GM23248 (cell line): ENCODE measurements at regions not wholly inside any gene's neighbourhood (a gene's known extent, or its start where the extent isn't known, plus 50 kb on each side); places are given as distances from the start of the nearest gene placed in this dataset.

Experiments used
- DNase-seq: peaks from one replicate; pipeline ENCODE4 v3.0.0-alpha.2; 2015
- H2AFZ ChIP-seq: fragments of 200-600 bp; sonication (generic); 2 replicates; pipeline ENCODE4 v1.6.1; 2016; ENCODE audit warnings: antibody characterized with exemption
- H3F3A ChIP-seq: fragments of 200-600 bp; sonication (generic); 2 replicates; pipeline ENCODE4 v1.6.1; 2016; ENCODE audit warnings: mild to moderate bottlenecking, antibody characterized with exemption, mixed run types; ENCODE audit not compliant: insufficient read depth
- H3K27ac ChIP-seq: fragments of 200-600 bp; sonication (generic); 2 replicates; pipeline ENCODE4 v1.5.1; 2016; ENCODE audit warnings: mild to moderate bottlenecking
- H3K27me3 ChIP-seq: fragments of 200-600 bp; sonication (generic); replicated peaks from 2 replicates; pipeline ENCODE4 v1.6.1; 2016; ENCODE audit warnings: mild to moderate bottlenecking; ENCODE audit not compliant: insufficient read depth
- H3K36me3 ChIP-seq: fragments of 200-600 bp; sonication (generic); 2 replicates; pipeline ENCODE4 v1.6.1; 2016; ENCODE audit warnings: low read depth, mild to moderate bottlenecking
- H3K4me1 ChIP-seq: fragments of 200-600 bp; sonication (generic); 2 replicates; pipeline ENCODE4 v1.6.1; 2016; ENCODE audit warnings: mild to moderate bottlenecking; ENCODE audit not compliant: insufficient read depth
- H3K4me2 ChIP-seq: fragments of 200-600 bp; sonication (generic); one replicate; pipeline ENCODE4 v1.6.1; 2016; ENCODE audit warnings: mild to moderate bottlenecking; ENCODE audit not compliant: unreplicated experiment
- H3K4me3 ChIP-seq: fragments of 200-600 bp; sonication (generic); 2 replicates; pipeline ENCODE4 v1.5.1; 2016; ENCODE audit warnings: mild to moderate bottlenecking
- H3K79me2 ChIP-seq: fragments of 200-600 bp; sonication (generic); 2 replicates; pipeline ENCODE4 v1.6.1; 2016; ENCODE audit warnings: mild to moderate bottlenecking; ENCODE audit not compliant: insufficient read depth
- H3K9ac ChIP-seq: fragments of 200-600 bp; sonication (generic); 2 replicates; pipeline ENCODE4 v1.6.1; 2016; ENCODE audit warnings: mild to moderate bottlenecking
- H3K9me2 ChIP-seq: fragments of 200-600 bp; sonication (generic); 2 replicates; pipeline ENCODE4 v1.6.1; 2016; ENCODE audit warnings: mixed run types, mild to moderate bottlenecking, moderate library complexity; ENCODE audit not compliant: insufficient read depth
- H3K9me3 ChIP-seq: fragments of 200-600 bp; sonication (generic); one replicate; pipeline ENCODE4 v1.6.1; 2017; ENCODE audit warnings: low read depth
- H4K20me1 ChIP-seq: fragments of 200-600 bp; sonication (generic); 2 replicates; pipeline ENCODE4 v1.6.0; 2016; ENCODE audit not compliant: insufficient read depth
- EZH2 ChIP-seq: fragments of 200-600 bp; sonication (generic); IDR thresholded peaks from 2 replicates; pipeline ENCODE4 v1.6.1; 2018; ENCODE audit warnings: antibody characterized with exemption, mild to moderate bottlenecking; ENCODE audit not compliant: insufficient read depth, poor library complexity, severe bottlenecking
- EZH2phosphoT487 ChIP-seq: fragments of 200-600 bp; sonication (generic); IDR thresholded peaks from 2 replicates; pipeline ENCODE4 v1.6.1; 2018; ENCODE audit warnings: antibody characterized with exemption, moderate library complexity, mild to moderate bottlenecking, low read depth; ENCODE audit not compliant: insufficient read depth
- WGBS, 2 experiments: methylation state at CpG; one replicate each; pipeline ENCODE4 v1.1.6; 2015 to 2017; ENCODE audit warnings: low lambda C conversion rate in 2 of 2, low coverage in 1 of 2; ENCODE audit errors: missing lambda C conversion rate in 2 of 2; 5-methylcytosine and 5-hydroxymethylcytosine counted together
- in situ Hi-C: fragments of 300-500 bp; cut with MboI; formaldehyde crosslinking; loops from 2 replicates; pipeline ENCODE4 v1.15.0; 2020

GRCh38 chr2:217227794-217228193 is 367.9 kb upstream of the TNP1 start:
- Histone ChIP-seq H3K9ac (no peak overlapping the region), H3K36me3 (no peaks in the 10 kb centered on the region), H3K9me2 (peaks cover 9% of the 10 kb centered on the region; the same call in 1 of the 2 replicates), H3K79me2 (no peaks in the 10 kb centered on the region), H3K27me3 (no peaks in the 10 kb centered on the region), H3F3A (peaks cover 26% of the 10 kb centered on the region), H3K27ac (no peak overlapping the region), H3K4me1 (peaks cover 41% of the 10 kb centered on the region), H2AFZ (no peak overlapping the region), H3K4me2 (no peak overlapping the region), H3K4me3 (no peak overlapping the region), H3K9me3 (no peaks in the 10 kb centered on the region), H4K20me1 (no peaks in the 10 kb centered on the region)
- no peak for DNase-seq
- in situ Hi-C loops, result no loop called here
- TF ChIP-seq EZH2phosphoT487 (no peak), EZH2 (no peak)
- 90 to 92% methylated on average over 5 of the region's 5 CpGs for WGBS, 2 experiments

- H3K79me2 ChIP-seq, result no peaks in the 10 kb centered on the region
- no peak overlapping the region for H3K27ac ChIP-seq
- peaks cover 9% of the 10 kb centered on the region; the same call in 1 of the 2 replicates for H3K9me2 ChIP-seq
- WGBS, 2 experiments, result 50 to 63% methylated on average over 1 of the region's 1 CpG
- in situ Hi-C loops, result no loop called here
- no peaks in the 10 kb centered on the region for H3K9me3 ChIP-seq
- peaks cover 23% of the 10 kb centered on the region for H3F3A ChIP-seq
- H3K4me1 ChIP-seq, result peaks cover 38% of the 10 kb centered on the region
- no peak for DNase-seq
- no peak overlapping the region for H3K9ac ChIP-seq
- H3K27me3 ChIP-seq, result no peaks in the 10 kb centered on the region
- no peak overlapping the region for H3K4me3 ChIP-seq
- no peaks in the 10 kb centered on the region for H3K36me3 ChIP-seq
- TF ChIP-seq EZH2 (no peak), EZH2phosphoT487 (no peak)
- H4K20me1 ChIP-seq, result no peaks in the 10 kb centered on the region
- no peak overlapping the region for H2AFZ ChIP-seq
- no peak overlapping the region for H3K4me2 ChIP-seq
Measured at GRCh38 chr2:217225596-217225995, 365.7 kb upstream of the TNP1 start.

GRCh38 chr2:217223222-217223930 is 363.5 kb upstream of the TNP1 start:
- peaks cover 43% of the 10 kb centered on the region for H3K4me1 ChIP-seq
- peak overlapping the region; percentile 70 for H3K4me2 ChIP-seq
- H3K9me2 ChIP-seq, result peaks cover 7% of the 10 kb centered on the region; the same call in 1 of the 2 replicates
- peak; percentile 86 for DNase-seq
- TF ChIP-seq EZH2 (no peak), EZH2phosphoT487 (no peak)
- no peak overlapping the region for H2AFZ ChIP-seq
- H3K9ac ChIP-seq, result no peak overlapping the region
- H3F3A ChIP-seq, result peaks cover 33% of the 10 kb centered on the region
- H3K27ac ChIP-seq, result peak overlapping the region; percentile 46
- no peaks in the 10 kb centered on the region for H4K20me1 ChIP-seq
- WGBS, 2 experiments, result 53 to 58% methylated on average over 8 of the region's 8 CpGs
- H3K36me3 ChIP-seq, result no peaks in the 10 kb centered on the region
- in situ Hi-C loops, result no loop called here
- no peaks in the 10 kb centered on the region for H3K79me2 ChIP-seq
- no peaks in the 10 kb centered on the region for H3K9me3 ChIP-seq
- H3K4me3 ChIP-seq, result no peak overlapping the region
- no peaks in the 10 kb centered on the region for H3K27me3 ChIP-seq

- no peak for DNase-seq
- Histone ChIP-seq H3K27ac (peak overlapping the region; percentile 46), H3K4me1 (peaks cover 46% of the 10 kb centered on the region), H3K27me3 (no peaks in the 10 kb centered on the region), H3F3A (peaks cover 39% of the 10 kb centered on the region), H3K4me3 (no peak overlapping the region), H3K9me2 (no peaks in the 10 kb centered on the region), H2AFZ (no peak overlapping the region), H4K20me1 (no peaks in the 10 kb centered on the region), H3K9ac (no peak overlapping the region), H3K79me2 (no peaks in the 10 kb centered on the region), H3K9me3 (no peaks in the 10 kb centered on the region), H3K36me3 (no peaks in the 10 kb centered on the region), H3K4me2 (peak overlapping the region; percentile 70)
- in situ Hi-C loops, result no loop called here
- TF ChIP-seq EZH2 (no peak), EZH2phosphoT487 (no peak)
- WGBS, 2 experiments, result 98 to 99% methylated on average over 5 of the region's 5 CpGs
Measured at GRCh38 chr2:217222309-217222910, 362.5 kb upstream of the TNP1 start.
